BLaER1 treated with 17β-estradiol and CSF1 and Interleukin-3, amounts not matched to agents 10 nM and 100 nM (cell line): ENCODE measurements at regions not wholly inside any gene's neighbourhood (a gene's known extent, or its start where the extent isn't known, plus 50 kb on each side); places are given as distances from the start of the nearest gene placed in this dataset.
"Not testable (repeated sequence)": the region's sequence is repeated elsewhere in the genome, so short reads cannot be mapped to it uniquely, and the experiment has no call there.

ENCODE experiments used
- H3K27ac ChIP-seq, 11 experiments: shearing (Covaris generic); formaldehyde crosslinking; 2 replicates each; pipeline ENCODE4 v1.8.1; 2022
- H3K27me3 ChIP-seq, 11 experiments: shearing (Covaris generic); formaldehyde crosslinking; 2 replicates each; pipeline ENCODE4 v1.8.1; 2022
- H3K36me3 ChIP-seq, 11 experiments: shearing (Covaris generic); formaldehyde crosslinking; 2 replicates each; pipeline ENCODE4 v1.8.1; 2022
- H3K4me1 ChIP-seq, 10 experiments: shearing (Covaris generic); formaldehyde crosslinking; 2 replicates each; pipeline ENCODE4 v1.8.1; 2022
- H3K4me2 ChIP-seq, 11 experiments: shearing (Covaris generic); formaldehyde crosslinking; 2 replicates each; pipeline ENCODE4 v1.8.1; 2022
- H3K4me3 ChIP-seq, 10 experiments: shearing (Covaris generic); formaldehyde crosslinking; 2 replicates each; pipeline ENCODE4 v1.8.1; 2022
- H3K9ac ChIP-seq, 11 experiments: shearing (Covaris generic); formaldehyde crosslinking; 2 replicates each; pipeline ENCODE4 v1.8.1; 2022
- H3K9me3 ChIP-seq, 11 experiments: shearing (Covaris generic); formaldehyde crosslinking; replicated peaks in 1 of 11; 2 replicates each; pipeline ENCODE4 v1.8.1; 2022
- H4K20me1 ChIP-seq, 11 experiments: shearing (Covaris generic); formaldehyde crosslinking; 2 replicates each; pipeline ENCODE4 v1.8.1; 2022
- Cebpa-rat ChIP-seq, 11 experiments: shearing (Covaris generic); IDR thresholded peaks; 2 replicates each; pipeline ENCODE4 v1.8.1; 2022

GRCh38 chr3:166669781-166670180, 710.3 kb downstream of the ZBBX start:
- TF ChIP-seq Cebpa-rat (IDR thresholded peaks at IDR 0.05), result no peak
- H3K4me2 ChIP-seq, result no peak overlapping the region
- H3K36me3 ChIP-seq, result no peaks in the 10 kb centered on the region
- H3K27ac ChIP-seq, result no peak overlapping the region
- H3K9ac ChIP-seq, result no peak overlapping the region
- no peak overlapping the region for H3K4me3 ChIP-seq
- no peaks in the 10 kb centered on the region for H3K27me3 ChIP-seq
- no peaks in the 10 kb centered on the region; a peak in 1 of 22 replicates for H3K9me3 ChIP-seq
- no peaks in the 10 kb centered on the region for H4K20me1 ChIP-seq
- H3K4me1 ChIP-seq, result no peaks in the 10 kb centered on the region

- Histone ChIP-seq H3K4me1 (peaks cover 0 to 5% (median 1%) of the 10 kb centered on the region in 10 experiments; a peak in 3 of 20 replicates), H3K36me3 (no peaks in the 10 kb centered on the region), H4K20me1 (no peaks in the 10 kb centered on the region), H3K27me3 (no peaks in the 10 kb centered on the region), H3K9ac (no peak overlapping the region), H3K9me3 (peaks cover 0 to 11% (median 0%) of the 10 kb centered on the region in 11 experiments; a peak in 6 of 22 replicates), H3K4me3 (no peak overlapping the region), H3K4me2 (no peak overlapping the region), H3K27ac (no peak overlapping the region)
- TF ChIP-seq Cebpa-rat (IDR thresholded peaks at IDR 0.05), result no peak
These were observed 716.9 kb downstream of the ZBBX start for GRCh38 chr3:166663194-166663593.

DNA sequence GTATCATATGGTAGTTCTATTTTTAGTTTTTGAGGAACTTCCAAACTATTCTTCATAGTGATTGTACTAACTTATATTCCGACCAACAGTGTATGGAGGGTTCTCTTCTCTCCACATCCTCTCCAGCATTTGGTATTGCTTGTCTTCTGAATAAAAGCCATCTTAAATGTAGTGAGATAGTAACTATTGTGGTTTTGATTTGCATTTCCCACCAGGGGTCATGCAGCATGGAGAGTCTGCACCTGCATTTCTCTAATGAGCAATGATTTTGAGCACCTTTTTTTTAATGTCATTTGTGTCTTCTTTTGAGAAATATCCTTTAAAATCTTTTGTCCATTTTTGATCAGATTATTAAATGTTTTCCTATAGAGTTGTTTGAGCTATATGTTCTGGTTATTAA, 718.5 kb downstream of the ZBBX start:
- Histone ChIP-seq H4K20me1 (no peaks in the 10 kb centered on the region), H3K4me2 (0 out of 22 replicates have a peak overlapping the region, but pooled peaks of 1 of the 11 experiments have one; percentile 19), H3K27me3 (no peaks in the 10 kb centered on the region), H3K36me3 (no peaks in the 10 kb centered on the region), H3K9ac (no peak overlapping the region), H3K4me3 (no peak overlapping the region), H3K4me1 (peaks cover 0 to 5% (median 1%) of the 10 kb centered on the region in 10 experiments; a peak in 3 of 20 replicates), H3K9me3 (peaks cover 0 to 11% (median 0%) of the 10 kb centered on the region in 11 experiments; a peak in 6 of 22 replicates), H3K27ac (no peak overlapping the region)
- no peak for TF ChIP-seq Cebpa-rat (IDR thresholded peaks at IDR 0.05)

DNA sequence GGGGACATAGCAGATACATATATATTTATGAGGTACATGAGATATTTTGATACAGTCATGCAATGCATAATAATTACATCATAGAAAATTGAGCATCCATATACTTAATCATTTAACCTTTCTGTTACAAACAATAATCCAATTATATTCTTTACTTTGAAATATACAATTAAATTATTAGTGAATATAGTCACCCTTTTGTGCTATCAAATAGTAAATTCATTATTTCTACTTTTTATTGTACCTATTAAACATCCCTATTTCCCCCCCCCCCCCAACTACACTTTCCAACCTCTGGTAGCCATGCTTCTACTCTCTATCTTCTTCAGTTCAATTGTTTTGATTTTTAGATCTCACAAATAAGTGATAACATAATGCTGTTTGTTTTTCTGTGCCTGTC, 719.1 kb downstream of the ZBBX start:
- H3K4me3 ChIP-seq, result no peak overlapping the region
- no peaks in the 10 kb centered on the region for H3K36me3 ChIP-seq

DNA sequence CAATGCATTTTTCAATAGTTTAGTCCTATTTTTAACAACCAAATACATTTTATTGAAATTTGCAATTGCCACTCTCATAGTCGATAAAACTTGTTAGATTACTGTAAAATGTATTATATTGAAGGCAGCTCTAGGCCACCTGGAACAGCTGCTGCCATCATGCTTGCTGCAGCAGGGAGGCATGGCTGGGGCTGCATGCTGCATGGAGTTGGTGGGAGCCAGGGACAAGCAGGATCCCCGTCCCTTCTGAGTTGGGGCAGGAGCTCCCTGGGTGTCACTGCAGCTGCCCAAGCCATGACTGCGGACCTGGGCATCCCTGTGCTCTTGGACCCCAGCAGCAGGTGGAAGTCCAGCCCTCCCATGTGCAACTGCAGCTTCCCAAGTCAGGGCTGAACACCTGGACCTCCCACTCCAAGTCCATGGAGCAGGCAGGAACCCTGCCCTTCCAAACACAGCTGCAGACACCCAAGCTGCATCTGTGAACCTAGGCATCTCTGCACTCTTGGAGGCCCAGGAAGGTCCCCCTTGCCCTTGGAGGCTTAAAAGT, 742.0 kb downstream of the ZBBX start:
- Histone ChIP-seq H3K27me3 (no peaks in the 10 kb centered on the region), H3K27ac (no peak overlapping the region), H3K36me3 (no peaks in the 10 kb centered on the region), H3K4me1 (no peaks in the 10 kb centered on the region), H3K4me2 (no peak overlapping the region), H3K9me3 (peaks cover 0 to 10% (median 0%) of the 10 kb centered on the region in 11 experiments; a peak in 4 of 22 replicates), H3K9ac (no peak overlapping the region), H4K20me1 (no peaks in the 10 kb centered on the region), H3K4me3 (no peak overlapping the region)
- no peak for TF ChIP-seq Cebpa-rat (IDR thresholded peaks at IDR 0.05)

More for the DNA sequence above, 719.1 kb downstream of the ZBBX start:
- Histone ChIP-seq H3K27ac (no peak overlapping the region), H3K4me2 (no peak overlapping the region), H3K27me3 (no peaks in the 10 kb centered on the region), H3K4me1 (peaks cover 0 to 5% (median 1%) of the 10 kb centered on the region in 10 experiments; a peak in 3 of 20 replicates), H3K9me3 (peaks cover 0 to 11% (median 0%) of the 10 kb centered on the region in 11 experiments; a peak in 7 of 22 replicates), H3K9ac (no peak overlapping the region), H4K20me1 (no peaks in the 10 kb centered on the region)
- no peak for TF ChIP-seq Cebpa-rat (IDR thresholded peaks at IDR 0.05)

DNA sequence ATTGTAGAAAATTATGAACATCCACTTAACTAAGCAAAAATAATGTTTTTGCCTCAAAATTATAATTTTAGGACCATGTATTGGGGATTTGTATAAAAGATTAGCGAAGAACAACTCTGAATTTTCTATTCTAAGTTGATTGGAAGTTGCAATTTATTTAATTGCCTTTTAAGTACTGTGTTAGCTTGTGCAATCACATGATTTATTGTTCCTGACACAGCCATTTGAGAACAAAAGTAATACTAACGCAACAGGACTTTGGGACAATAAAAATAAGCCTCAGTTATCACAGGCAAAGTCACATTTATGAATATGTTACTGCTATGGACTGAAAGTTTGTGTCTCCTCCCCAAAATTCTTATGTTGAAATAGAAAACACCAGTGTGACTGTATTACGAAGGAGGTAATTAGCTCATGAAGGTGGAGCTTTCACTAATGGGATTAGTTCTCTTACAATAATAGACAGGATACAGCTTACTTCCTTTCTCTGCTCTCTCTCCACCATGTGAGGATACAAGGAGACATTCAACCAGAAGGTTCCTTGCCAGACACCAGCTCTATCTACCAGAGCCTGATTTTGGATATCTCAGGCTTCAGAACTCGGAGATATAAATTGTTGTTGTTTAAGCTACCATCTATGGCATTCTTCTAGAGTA, 745.9 kb downstream of the ZBBX start:
- TF ChIP-seq Cebpa-rat (IDR thresholded peaks at IDR 0.05), result no peak
- no peaks in the 10 kb centered on the region for H3K36me3 ChIP-seq
- no peak overlapping the region for H3K9ac ChIP-seq
- no peak overlapping the region for H3K4me2 ChIP-seq
- H3K27ac ChIP-seq, result no peak overlapping the region
- peaks cover 0 to 8% (median 0%) of the 10 kb centered on the region in 11 experiments; a peak in 4 of 22 replicates for H3K9me3 ChIP-seq
- H3K27me3 ChIP-seq, result no peaks in the 10 kb centered on the region
- no peaks in the 10 kb centered on the region for H4K20me1 ChIP-seq
- H3K4me3 ChIP-seq, result no peak overlapping the region
- H3K4me1 ChIP-seq, result no peaks in the 10 kb centered on the region

GRCh38 chr3:166630190-166630589, 749.9 kb downstream of the ZBBX start:
- Histone ChIP-seq H3K9ac (no peak overlapping the region), H3K4me3 (no peak overlapping the region), H3K27me3 (no peaks in the 10 kb centered on the region), H3K4me2 (no peak overlapping the region), H3K36me3 (no peaks in the 10 kb centered on the region), H4K20me1 (no peaks in the 10 kb centered on the region), H3K9me3 (no peaks in the 10 kb centered on the region), H3K4me1 (no peaks in the 10 kb centered on the region), H3K27ac (no peak overlapping the region)
- TF ChIP-seq Cebpa-rat (IDR thresholded peaks at IDR 0.05), result no peak

GRCh38 chr3:166613365-166613764, 766.7 kb downstream of the ZBBX start:
- no peaks in the 10 kb centered on the region for H3K4me1 ChIP-seq
- no peaks in the 10 kb centered on the region for H4K20me1 ChIP-seq
- no peak overlapping the region for H3K4me3 ChIP-seq
- no peak overlapping the region for H3K27ac ChIP-seq
- no peaks in the 10 kb centered on the region for H3K9me3 ChIP-seq
- H3K36me3 ChIP-seq, result no peaks in the 10 kb centered on the region
- H3K4me2 ChIP-seq, result no peak overlapping the region
- H3K9ac ChIP-seq, result no peak overlapping the region
- H3K27me3 ChIP-seq, result no peaks in the 10 kb centered on the region
- TF ChIP-seq Cebpa-rat (IDR thresholded peaks at IDR 0.05), result no peak

- H3K4me3 ChIP-seq, H3K9ac ChIP-seq, H3K27ac ChIP-seq, H3K4me2 ChIP-seq, H3K27me3 ChIP-seq, H3K4me1 ChIP-seq, H4K20me1 ChIP-seq, H3K9me3 ChIP-seq, H3K36me3 ChIP-seq: not testable (repeated sequence)
These were observed 767.3 kb downstream of the ZBBX start for GRCh38 chr3:166612761-166613160.

GRCh38 chr3:166607933-166608521, 770.8 kb upstream of the BCHE start:
- Histone ChIP-seq H4K20me1 (no peaks in the 10 kb centered on the region), H3K9me3 (no peaks in the 10 kb centered on the region), H3K9ac (no peak overlapping the region), H3K36me3 (no peaks in the 10 kb centered on the region), H3K4me2 (no peak overlapping the region), H3K27ac (no peak overlapping the region), H3K4me1 (no peaks in the 10 kb centered on the region), H3K4me3 (no peak overlapping the region), H3K27me3 (no peaks in the 10 kb centered on the region)
- TF ChIP-seq Cebpa-rat (IDR thresholded peaks at IDR 0.05), result no peak
